ENCODE measurements at regions not wholly inside any gene's neighbourhood (a gene's known extent, or its start where the extent isn't known, plus 50 kb on each side); places are given as distances from the start of the nearest gene placed in this dataset.

GRCh38 chr1:208895181-208895580 is 651.0 kb upstream of the PLXNA2 start:
- no peak for TF ChIP-seq EZH2phosphoT487 (IDR thresholded peaks at IDR 0.05; ENCODE audit: borderline replicate concordance)
- no peak for TF ChIP-seq CTCF (conservative IDR thresholded peaks at IDR 0.05; ENCODE audit: low read length)
- Histone ChIP-seq H3F3A (ENCODE audit: low read depth) (no peaks in the 10 kb centered on the region), H4K20me1 (ENCODE audit: insufficient read depth, low read length, poor library complexity, severe bottlenecking) (no peaks in the 10 kb centered on the region), H2AFZ (ENCODE audit: low read length) (no peak overlapping the region), H3K4me1 (ENCODE audit: insufficient read depth, low read length, poor library complexity, severe bottlenecking) (no peaks in the 10 kb centered on the region), H3K79me2 (ENCODE audit: insufficient read depth, low read length) (no peaks in the 10 kb centered on the region), H3K36me3 (ENCODE audit: insufficient read depth, low read length) (no peaks in the 10 kb centered on the region), H3K9me3 (ENCODE audit: insufficient read depth, low read depth, low read length) (no peaks in the 10 kb centered on the region), H3K9me2 (replicated peaks; ENCODE audit: low read depth, low read length) (no peaks in the 10 kb centered on the region), H3K27me3 (ENCODE audit: insufficient read depth, low read length, poor library complexity, severe bottlenecking) (no peaks in the 10 kb centered on the region), H3K9ac (ENCODE audit: low read depth, low read length, poor library complexity, severe bottlenecking) (no peak overlapping the region), H3K4me2 (ENCODE audit: low read depth, low read length, poor library complexity, severe bottlenecking) (no peak overlapping the region), H3K4me3 (ENCODE audit: low read length, poor library complexity, severe bottlenecking) (no peak overlapping the region)

- Histone ChIP-seq H3F3A (ENCODE audit: low read depth) (no peaks in the 10 kb centered on the region), H2AFZ (ENCODE audit: low read length) (no peak overlapping the region), H3K27me3 (ENCODE audit: insufficient read depth, low read length, poor library complexity, severe bottlenecking) (no peaks in the 10 kb centered on the region), H3K36me3 (ENCODE audit: insufficient read depth, low read length) (no peaks in the 10 kb centered on the region), H4K20me1 (ENCODE audit: insufficient read depth, low read length, poor library complexity, severe bottlenecking) (no peaks in the 10 kb centered on the region), H3K79me2 (ENCODE audit: insufficient read depth, low read length) (no peaks in the 10 kb centered on the region), H3K9me2 (replicated peaks; ENCODE audit: low read depth, low read length) (no peaks in the 10 kb centered on the region), H3K4me2 (ENCODE audit: low read depth, low read length, poor library complexity, severe bottlenecking) (no peak overlapping the region), H3K4me3 (ENCODE audit: low read length, poor library complexity, severe bottlenecking) (no peak overlapping the region), H3K9me3 (ENCODE audit: insufficient read depth, low read depth, low read length) (no peaks in the 10 kb centered on the region), H3K4me1 (ENCODE audit: insufficient read depth, low read length, poor library complexity, severe bottlenecking) (no peaks in the 10 kb centered on the region), H3K9ac (ENCODE audit: low read depth, low read length, poor library complexity, severe bottlenecking) (no peak overlapping the region)
- no peak for TF ChIP-seq EZH2phosphoT487 (IDR thresholded peaks at IDR 0.05; ENCODE audit: borderline replicate concordance)
- TF ChIP-seq CTCF (conservative IDR thresholded peaks at IDR 0.05; ENCODE audit: low read length), result no peak
These were observed 651.6 kb upstream of the PLXNA2 start for GRCh38 chr1:208895820-208896219.

- H3K27me3 ChIP-seq (ENCODE audit: insufficient read depth, low read length, poor library complexity, severe bottlenecking), result no peaks in the 10 kb centered on the region
- H3K4me2 ChIP-seq (ENCODE audit: low read depth, low read length, poor library complexity, severe bottlenecking), result no peak overlapping the region
- no peaks in the 10 kb centered on the region for H3K4me1 ChIP-seq (ENCODE audit: insufficient read depth, low read length, poor library complexity, severe bottlenecking)
- no peaks in the 10 kb centered on the region for H3K79me2 ChIP-seq (ENCODE audit: insufficient read depth, low read length)
- no peaks in the 10 kb centered on the region for H3K9me2 ChIP-seq (replicated peaks; ENCODE audit: low read depth, low read length)
- no peaks in the 10 kb centered on the region for H3K9me3 ChIP-seq (ENCODE audit: insufficient read depth, low read depth, low read length)
- no peaks in the 10 kb centered on the region for H3F3A ChIP-seq (ENCODE audit: low read depth)
- no peak overlapping the region for H3K4me3 ChIP-seq (ENCODE audit: low read length, poor library complexity, severe bottlenecking)
- H3K36me3 ChIP-seq (ENCODE audit: insufficient read depth, low read length), result no peaks in the 10 kb centered on the region
- no peaks in the 10 kb centered on the region for H4K20me1 ChIP-seq (ENCODE audit: insufficient read depth, low read length, poor library complexity, severe bottlenecking)
- H2AFZ ChIP-seq (ENCODE audit: low read length), result no peak overlapping the region
- H3K9ac ChIP-seq (ENCODE audit: low read depth, low read length, poor library complexity, severe bottlenecking), result no peak overlapping the region
- TF ChIP-seq EZH2phosphoT487 (IDR thresholded peaks at IDR 0.05; ENCODE audit: borderline replicate concordance) (no peak), CTCF (conservative IDR thresholded peaks at IDR 0.05; ENCODE audit: low read length) (no peak)
These were observed 652.6 kb upstream of the PLXNA2 start for GRCh38 chr1:208896768-208897167.

Data from Loucy (cell line).